Keratinocyte (primary cell): ENCODE measurements at regions not wholly inside any gene's neighbourhood (a gene's known extent, or its start where the extent isn't known, plus 50 kb on each side); places are given as distances from the start of the nearest gene placed in this dataset.

Experiments used
- DNase-seq: peaks from one replicate; pipeline ENCODE4 v3.0.0-alpha.2; 2011; ENCODE audit warnings: low read depth, missing footprints, low spot score
- FAIRE-seq: peaks from 2 replicates; lab custom pipeline; 2011; peaks lifted over from hg19 to GRCh38; lab: Jason Lieb, UNC
- H2AFZ ChIP-seq: 2 replicates; pipeline ENCODE4 v1.6.0; 2012; ENCODE audit warnings: low read length, control low read depth, inconsistent platforms; ENCODE audit not compliant: control insufficient read depth
- H3K27ac ChIP-seq: 2 replicates; pipeline ENCODE4 v1.5.1; 2011; ENCODE audit warnings: low read length; ENCODE audit not compliant: control insufficient read depth, insufficient read depth
- H3K27me3 ChIP-seq: 3 replicates; pipeline ENCODE4 v1.6.0; 2011; ENCODE audit warnings: low read length; ENCODE audit not compliant: control insufficient read depth, insufficient read depth; ENCODE audit errors: extremely low read depth
- H3K36me3 ChIP-seq, 2 experiments: 2 replicates in 1 of 2; 3 replicates in 1 of 2; pipeline ENCODE4 v1.5.1; 2011; ENCODE audit warnings: low read length in 2 of 2, mild to moderate bottlenecking in 1 of 2; ENCODE audit not compliant: control insufficient read depth in 2 of 2, insufficient read depth in 2 of 2; ENCODE audit errors: extremely low read depth in 1 of 2
- H3K4me1 ChIP-seq: 3 replicates; pipeline ENCODE4 v1.5.1; 2011; ENCODE audit warnings: low read length; ENCODE audit not compliant: control insufficient read depth, insufficient read depth; ENCODE audit errors: extremely low read depth
- H3K4me2 ChIP-seq: 3 replicates; pipeline ENCODE4 v1.6.0; 2011; ENCODE audit warnings: low read depth, low read length; ENCODE audit not compliant: control insufficient read depth, insufficient read depth; ENCODE audit errors: extremely low read depth
- H3K4me3 ChIP-seq, 3 experiments: fragments of 200-600 bp in 1 of 3; sonication (generic) in 1 of 3; 2 replicates in 2 of 3; 3 replicates in 1 of 3; pipeline ENCODE4 v1.5.1; 2011 to 2016; ENCODE audit warnings: low read length in 3 of 3, mild to moderate bottlenecking in 3 of 3, control low read depth in 2 of 3, inconsistent platforms in 1 of 3, low read depth in 1 of 3, mixed read lengths in 1 of 3, mixed run types in 1 of 3, moderate library complexity in 1 of 3; ENCODE audit not compliant: control insufficient read depth in 2 of 3, insufficient read depth in 2 of 3; ENCODE audit errors: extremely low read depth in 1 of 3
- H3K79me2 ChIP-seq: 2 replicates; pipeline ENCODE4 v1.6.0; 2012; ENCODE audit warnings: low read length; ENCODE audit not compliant: control insufficient read depth, insufficient read depth
- H3K9ac ChIP-seq: 3 replicates; pipeline ENCODE4 v1.6.0; 2011; ENCODE audit warnings: low read length; ENCODE audit not compliant: control insufficient read depth, insufficient read depth; ENCODE audit errors: extremely low read depth
- H3K9me1 ChIP-seq: 3 replicates; pipeline ENCODE4 v1.6.0; 2011; ENCODE audit warnings: low read length; ENCODE audit not compliant: control insufficient read depth, insufficient read depth; ENCODE audit errors: extremely low read depth
- H3K9me3 ChIP-seq: 2 replicates; pipeline ENCODE4 v1.5.1; 2012; ENCODE audit warnings: low read depth, low read length; ENCODE audit not compliant: control insufficient read depth
- H4K20me1 ChIP-seq: 3 replicates; pipeline ENCODE4 v1.6.0; 2011; ENCODE audit warnings: low read length; ENCODE audit not compliant: control insufficient read depth, insufficient read depth; ENCODE audit errors: extremely low read depth
- CTCF ChIP-seq, 3 experiments: IDR thresholded peaks in 1 of 3; conservative IDR thresholded peaks in 1 of 3; optimal IDR thresholded peaks in 1 of 3; 2 replicates in 2 of 3; 3 replicates in 1 of 3; pipeline versions ENCODE3 to v1.5.1; 2011; ENCODE audit warnings: low read length in 3 of 3, mild to moderate bottlenecking in 3 of 3, moderate library complexity in 2 of 3, control low read depth in 1 of 3, inconsistent platforms in 1 of 3; ENCODE audit not compliant: insufficient read depth in 2 of 3; ENCODE audit errors: extremely low read depth in 1 of 3
- EZH2 ChIP-seq: IDR thresholded peaks from one replicate; pipeline ENCODE4 v1.6.1; 2012; ENCODE audit warnings: inconsistent platforms, mild to moderate bottlenecking, low read length, moderate library complexity
- dilution Hi-C: fragments of 300-500 bp; cut with MboI; formaldehyde crosslinking; loops from one replicate; pipeline ENCODE4 v1.7.0; 2020; ENCODE audit warnings: low sequenced_read_pairs; ENCODE audit not compliant: extremely low pct_ligation_motif_present

GRCh38 chr4:188341428-188341827, 202.2 kb downstream of the TRIML1 start:
- H3K9me1 ChIP-seq = no peaks in the 10 kb centered on the region
- peaks cover 3% of the 10 kb centered on the region for H3K9me3 ChIP-seq
- no peak overlapping the region for H2AFZ ChIP-seq
- no peak overlapping the region for H3K4me2 ChIP-seq
- TF ChIP-seq EZH2 = no peak
- TF ChIP-seq CTCF (optimal IDR thresholded peaks at IDR 0.05 in 1 of 3, IDR thresholded peaks at IDR 0.05 in 1 of 3, conservative IDR thresholded peaks at IDR 0.05 in 1 of 3; ENCODE audit: extremely low read depth in 1 of 3, insufficient read depth in 2 of 3, low read length in 3 of 3) = no peak
- H3K27me3 ChIP-seq = no peaks in the 10 kb centered on the region
- H3K36me3 ChIP-seq = no peaks in the 10 kb centered on the region
- H3K4me1 ChIP-seq = no peaks in the 10 kb centered on the region
- no peaks in the 10 kb centered on the region for H3K79me2 ChIP-seq
- H3K9ac ChIP-seq = no peak overlapping the region
- no peak overlapping the region for H3K27ac ChIP-seq
- dilution Hi-C loops = no loop called here
- H4K20me1 ChIP-seq = no peaks in the 10 kb centered on the region
- DNase-seq = no peak
- FAIRE-seq = no peak
- H3K4me3 ChIP-seq = no peak overlapping the region

- Histone ChIP-seq H2AFZ (no peak overlapping the region), H3K9ac (no peak overlapping the region), H3K79me2 (no peaks in the 10 kb centered on the region), H3K36me3 (no peaks in the 10 kb centered on the region), H3K27me3 (no peaks in the 10 kb centered on the region), H3K4me1 (no peaks in the 10 kb centered on the region), H3K4me3 (no peak overlapping the region), H4K20me1 (no peaks in the 10 kb centered on the region), H3K9me3 (peaks cover 3% of the 10 kb centered on the region), H3K9me1 (no peaks in the 10 kb centered on the region), H3K27ac (no peak overlapping the region), H3K4me2 (no peak overlapping the region)
- dilution Hi-C loops = no loop called here
- DNase-seq (no peak), FAIRE-seq (no peak)
- no peak for TF ChIP-seq CTCF (optimal IDR thresholded peaks at IDR 0.05 in 1 of 3, IDR thresholded peaks at IDR 0.05 in 1 of 3, conservative IDR thresholded peaks at IDR 0.05 in 1 of 3; ENCODE audit: extremely low read depth in 1 of 3, insufficient read depth in 2 of 3, low read length in 3 of 3)
- TF ChIP-seq EZH2 = no peak
These were observed 207.0 kb downstream of the TRIML1 start for GRCh38 chr4:188346171-188346809.
